ENCODE measurements at regions not wholly inside any gene's neighbourhood (a gene's known extent, or its start where the extent isn't known, plus 50 kb on each side); places are given as distances from the start of the nearest gene placed in this dataset.
A peak's percentile ranks its signal among the peaks of the same experiment; 100 is the strongest.

DNA sequence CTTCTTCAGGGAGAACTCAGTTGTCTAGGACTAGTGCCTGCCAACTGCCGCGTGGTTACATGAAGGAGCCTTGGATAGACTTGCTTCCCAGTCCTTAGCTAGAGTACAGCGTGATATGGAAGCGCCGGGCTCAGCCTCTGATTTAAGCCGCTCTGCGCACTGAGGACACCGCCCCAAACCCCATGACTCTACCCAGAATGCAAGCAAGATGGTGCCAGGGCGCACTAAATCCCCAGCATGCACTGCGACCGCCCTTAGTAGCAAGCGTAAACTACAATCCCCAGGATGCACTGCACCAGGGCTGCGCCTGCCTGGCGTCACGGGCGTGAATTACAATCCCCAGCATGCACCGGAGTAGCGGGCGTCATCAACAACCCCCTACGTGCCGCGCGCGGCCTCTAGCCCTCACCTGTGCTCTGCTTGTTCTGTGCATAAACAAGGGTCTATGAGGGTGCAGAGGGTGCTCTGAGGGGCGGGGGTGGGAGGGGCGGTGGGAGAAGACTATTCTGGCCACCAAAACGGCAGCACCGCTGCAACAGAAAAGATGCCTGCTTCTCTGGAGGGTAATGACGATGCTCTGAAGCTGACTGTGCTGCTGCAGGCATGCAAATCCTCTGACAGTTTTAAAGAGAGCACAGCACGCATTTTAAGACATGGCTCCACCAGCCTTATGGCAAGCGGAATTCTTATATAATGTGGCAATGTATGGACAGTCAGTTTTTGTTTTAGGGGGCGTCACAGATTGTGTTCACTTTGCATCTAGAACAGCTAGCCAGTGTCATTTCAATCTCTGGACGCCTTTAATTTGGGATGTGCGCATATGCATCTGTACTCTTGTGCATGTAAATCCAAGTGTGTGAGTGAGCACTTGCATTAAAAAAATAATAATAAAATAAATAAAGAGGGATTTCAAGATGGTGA lies 282.5 kb upstream of the MYT1L start:
- peak overlapping the region in 2 of 4 donors; percentile 10 to 49 for H3K27ac ChIP-seq

DNA sequence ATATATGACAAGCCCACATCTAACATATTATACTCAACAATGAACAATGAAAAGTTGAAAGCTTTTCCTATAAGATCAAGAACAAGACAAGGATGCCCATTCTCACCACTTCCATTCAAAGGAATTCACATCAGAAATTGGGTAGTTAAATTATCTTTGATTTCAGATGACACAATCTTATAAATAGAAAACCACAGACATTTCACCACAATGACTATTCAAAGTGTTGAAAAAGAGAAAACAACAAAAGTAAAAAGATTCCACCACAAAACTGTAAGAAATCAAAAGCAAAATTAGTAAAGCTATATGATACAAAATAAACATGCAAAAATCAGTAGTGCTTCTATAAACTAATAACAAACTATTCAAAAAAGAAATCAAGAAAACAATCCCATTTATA lies 279.7 kb upstream of the MYT1L start:
- Histone ChIP-seq H3K4me3 (no peak overlapping the region), H3K4me1 (peaks cover 0 to 6% (median 2%) of the 10 kb centered on the region in 4 donors), H3K9me3 (no peaks in the 10 kb centered on the region), H3K27ac (no peak overlapping the region), H3K27me3 (no peaks in the 10 kb centered on the region), H3K36me3 (no peaks in the 10 kb centered on the region)
- TF ChIP-seq POLR2A (IDR thresholded peaks at IDR 0.05) (no peak), EP300 (IDR thresholded peaks at IDR 0.05) (no peak), POLR2AphosphoS5 (IDR thresholded peaks at IDR 0.05) (no peak)
- TF ChIP-seq, protein P1, sequence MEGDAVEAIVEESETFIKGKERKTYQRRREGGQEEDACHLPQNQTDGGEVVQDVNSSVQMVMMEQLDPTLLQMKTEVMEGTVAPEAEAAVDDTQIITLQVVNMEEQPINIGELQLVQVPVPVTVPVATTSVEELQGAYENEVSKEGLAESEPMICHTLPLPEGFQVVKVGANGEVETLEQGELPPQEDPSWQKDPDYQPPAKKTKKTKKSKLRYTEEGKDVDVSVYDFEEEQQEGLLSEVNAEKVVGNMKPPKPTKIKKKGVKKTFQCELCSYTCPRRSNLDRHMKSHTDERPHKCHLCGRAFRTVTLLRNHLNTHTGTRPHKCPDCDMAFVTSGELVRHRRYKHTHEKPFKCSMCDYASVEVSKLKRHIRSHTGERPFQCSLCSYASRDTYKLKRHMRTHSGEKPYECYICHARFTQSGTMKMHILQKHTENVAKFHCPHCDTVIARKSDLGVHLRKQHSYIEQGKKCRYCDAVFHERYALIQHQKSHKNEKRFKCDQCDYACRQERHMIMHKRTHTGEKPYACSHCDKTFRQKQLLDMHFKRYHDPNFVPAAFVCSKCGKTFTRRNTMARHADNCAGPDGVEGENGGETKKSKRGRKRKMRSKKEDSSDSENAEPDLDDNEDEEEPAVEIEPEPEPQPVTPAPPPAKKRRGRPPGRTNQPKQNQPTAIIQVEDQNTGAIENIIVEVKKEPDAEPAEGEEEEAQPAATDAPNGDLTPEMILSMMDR (IDR thresholded peaks at IDR 0.05), result no peak
- ATAC-seq (ENCODE audit: low FRiP score in 2 of 2) (no peak), DNase-seq (no peak)

More for the DNA sequence above, 282.5 kb upstream of the MYT1L start:
- Histone ChIP-seq H3K9me3 (no peaks in the 10 kb centered on the region), H3K36me3 (no peaks in the 10 kb centered on the region), H3K4me1 (peaks cover 0 to 6% (median 2%) of the 10 kb centered on the region in 4 donors), H3K4me3 (peak overlapping the region; percentile 7 to 53 (median 43)), H3K27me3 (no peaks in the 10 kb centered on the region)
- ATAC-seq (ENCODE audit: low FRiP score in 2 of 2) (peak; percentile 97 to 99), DNase-seq (peak; percentile 90)
- peak; percentile 53 to 63 for TF ChIP-seq POLR2AphosphoS5 (IDR thresholded peaks at IDR 0.05)
- TF ChIP-seq POLR2A (IDR thresholded peaks at IDR 0.05), result peak in 1 of 4 donors; percentile 39
- TF ChIP-seq, protein P1 (IDR thresholded peaks at IDR 0.05), result peak in 1 of 6 experiments; percentile 18
- peak in 1 of 4 donors; percentile 50 for TF ChIP-seq EP300 (IDR thresholded peaks at IDR 0.05)
- WGBS, 2 donors, result 18 to 47% methylated on average over 10 to 33 of the region's 34 CpGs

DNA sequence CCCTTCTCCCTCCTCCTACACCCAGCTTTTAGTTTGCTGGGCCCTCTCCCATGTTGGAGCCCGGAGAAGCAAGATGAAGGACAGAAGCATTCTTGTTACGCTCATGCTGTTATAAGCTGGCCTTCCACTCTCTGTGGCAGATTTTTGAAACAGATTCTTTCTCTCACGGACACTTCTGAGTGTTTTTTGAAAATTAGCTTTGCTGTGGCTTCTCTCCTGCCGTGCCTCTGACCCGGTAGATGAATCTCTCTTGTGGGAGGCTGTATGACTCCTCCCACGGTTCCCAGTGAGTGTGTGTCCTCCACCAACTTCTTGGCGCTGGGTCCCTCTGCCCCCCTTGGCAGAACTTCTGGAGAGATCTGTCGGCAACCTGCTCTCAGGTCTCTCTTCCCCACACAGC lies 269.3 kb upstream of the MYT1L start:
- 48 to 50% methylated on average over 8 of the region's 8 CpGs for WGBS, 2 donors
- ATAC-seq (ENCODE audit: low FRiP score in 2 of 2) (peak in 1 of 2 donors; percentile 23), DNase-seq (no peak)
- Histone ChIP-seq H3K36me3 (no peaks in the 10 kb centered on the region), H3K27me3 (no peaks in the 10 kb centered on the region), H3K4me1 (no peaks in the 10 kb centered on the region), H3K9me3 (no peaks in the 10 kb centered on the region), H3K27ac (no peak overlapping the region), H3K4me3 (no peak overlapping the region)
- TF ChIP-seq, protein P1 (IDR thresholded peaks at IDR 0.05), result no peak
- no peak for TF ChIP-seq POLR2A (IDR thresholded peaks at IDR 0.05)
- no peak for TF ChIP-seq EP300 (IDR thresholded peaks at IDR 0.05)
- no peak for TF ChIP-seq POLR2AphosphoS5 (IDR thresholded peaks at IDR 0.05)

DNA sequence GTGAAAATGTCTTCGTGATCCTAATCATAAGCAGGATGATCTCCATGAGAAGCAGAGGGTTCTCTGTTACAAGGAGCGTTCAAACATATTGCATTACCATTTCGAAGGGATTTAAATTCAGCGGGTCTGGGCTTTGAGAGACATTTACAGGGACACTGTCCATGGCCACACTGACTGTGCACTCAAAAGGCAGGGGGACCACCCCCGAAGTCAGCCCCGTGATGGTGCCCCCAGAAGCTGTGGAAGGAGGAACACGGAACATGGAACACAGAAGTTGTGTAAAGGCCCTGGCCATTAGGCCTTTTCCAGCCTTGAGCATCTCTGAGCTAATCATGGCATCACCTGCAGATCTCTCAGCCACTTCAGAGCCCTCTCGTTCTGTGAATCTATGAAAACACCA lies 268.4 kb upstream of the MYT1L start:
- 83 to 89% methylated on average over 8 of the region's 8 CpGs for WGBS, 2 donors
- Histone ChIP-seq H3K9me3 (no peaks in the 10 kb centered on the region), H3K4me1 (no peaks in the 10 kb centered on the region), H3K4me3 (no peak overlapping the region), H3K36me3 (no peaks in the 10 kb centered on the region), H3K27me3 (no peaks in the 10 kb centered on the region), H3K27ac (no peak overlapping the region)
- ATAC-seq (ENCODE audit: low FRiP score in 2 of 2) (no peak), DNase-seq (no peak)
- no peak for TF ChIP-seq POLR2AphosphoS5 (IDR thresholded peaks at IDR 0.05)
- TF ChIP-seq, protein P1 (IDR thresholded peaks at IDR 0.05), result no peak
- TF ChIP-seq POLR2A (IDR thresholded peaks at IDR 0.05), result no peak
- no peak for TF ChIP-seq EP300 (IDR thresholded peaks at IDR 0.05)
